ENCODE measurements at regions not wholly inside any gene's neighbourhood (a gene's known extent, or its start where the extent isn't known, plus 50 kb on each side); places are given as distances from the start of the nearest gene placed in this dataset.

DNA sequence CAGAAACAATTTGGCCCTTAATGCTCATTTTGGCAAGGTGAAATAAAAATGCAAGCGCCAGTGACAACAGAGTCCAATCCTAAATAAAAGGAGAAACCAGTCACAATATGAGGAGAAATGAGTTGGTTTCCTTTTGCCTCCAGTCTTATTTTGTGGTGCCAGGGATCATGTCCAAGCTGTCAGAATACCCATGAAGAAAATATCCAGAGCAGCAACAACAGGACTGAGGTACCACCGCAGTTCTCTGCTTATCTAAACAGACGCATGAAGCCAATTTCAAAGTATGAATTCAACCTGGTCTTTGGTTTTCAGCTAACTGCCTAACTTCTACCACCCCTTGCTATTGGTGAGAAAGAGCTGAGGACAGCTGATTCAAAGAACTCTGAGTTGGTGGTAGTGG is 199.9 kb upstream of the MAGEB2 start:
- TF ChIP-seq POLR2AphosphoS5 (IDR thresholded peaks at IDR 0.05; ENCODE audit: low read depth) (no peak), NANOG (IDR thresholded peaks at IDR 0.05; ENCODE audit: borderline replicate concordance) (no peak), EZH2phosphoT487 (IDR thresholded peaks at IDR 0.05; ENCODE audit: unreplicated experiment) (no peak)

Data from GM23338 (cell line).